AG04450 (cell line): ENCODE measurements at regions not wholly inside any gene's neighbourhood (a gene's known extent, or its start where the extent isn't known, plus 50 kb on each side); places are given as distances from the start of the nearest gene placed in this dataset.

Experiments
- CTCF ChIA-PET: fragments of 300-600, 350-600 bp; formaldehyde crosslinking; extraction: SDS; loops from one replicate; lab custom pipeline; 2022; ENCODE audit warnings: antibody characterized with exemption, inconsistent platforms; lab: Charles Lee
- POLR2A ChIA-PET: fragments of 350-600 bp; formaldehyde crosslinking; extraction: SDS; loops from one replicate; lab custom pipeline; 2021; ENCODE audit warnings: antibody characterized with exemption, inconsistent platforms; lab: Yijun Ruan, JAX
- DNase-seq: peaks from one replicate; pipeline ENCODE4 v3.0.0-alpha.2; 2011; ENCODE audit warnings: low read depth, low spot score
- H3K27ac ChIP-seq: one replicate; pipeline ENCODE4 v1.5.1; 2012; ENCODE audit warnings: low read depth, low read length, control low read depth
- H3K27me3 ChIP-seq: one replicate; pipeline ENCODE4 v1.6.0; 2012; ENCODE audit warnings: low read length; ENCODE audit not compliant: control insufficient read depth, insufficient read depth
- H3K4me3 ChIP-seq: 2 replicates; pipeline ENCODE4 v1.5.1; 2011; ENCODE audit warnings: mild to moderate bottlenecking, low read depth, low read length, control low read depth
- H3K9me3 ChIP-seq: 2 replicates; pipeline ENCODE4 v1.5.1; 2012; ENCODE audit warnings: low read length; ENCODE audit not compliant: control insufficient read depth, insufficient read depth
- TF ChIP-seq, protein P1 (sequence below): IDR thresholded peaks from 2 replicates; pipeline ENCODE4 v1.5.1; 2011; ENCODE audit warnings: low read depth, low read length, control low read depth, inconsistent platforms

DNA sequence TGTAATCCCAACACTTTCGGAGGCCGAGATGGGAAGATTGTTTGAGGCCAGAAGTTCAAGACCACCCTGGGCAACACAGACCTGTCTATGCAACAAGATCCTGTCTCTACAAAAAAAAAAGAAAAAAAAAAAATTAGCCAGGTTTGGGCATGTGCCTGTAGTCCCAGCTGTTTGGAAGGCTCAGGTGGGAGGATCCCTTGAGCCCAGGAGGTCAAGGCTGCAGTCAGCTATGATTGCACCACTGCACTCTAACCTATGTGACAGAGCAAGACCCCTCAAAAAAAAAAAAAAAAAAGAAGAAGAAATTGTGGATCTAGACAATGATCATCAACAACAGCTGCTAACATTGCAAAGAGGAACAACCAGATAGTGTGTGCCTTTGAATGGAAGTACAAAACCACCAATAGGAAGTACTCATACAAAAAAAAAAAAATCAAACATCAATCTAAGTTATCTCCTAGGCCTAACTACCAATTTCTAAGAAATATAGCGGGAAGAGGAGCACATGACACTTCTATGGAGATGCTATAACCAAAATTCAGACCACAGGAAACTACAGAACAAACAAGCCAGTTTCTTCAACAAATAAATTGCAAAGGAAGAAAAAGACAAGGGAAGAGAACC lies 258.7 kb downstream of the MRTFB start:
- TF ChIP-seq, protein P1, sequence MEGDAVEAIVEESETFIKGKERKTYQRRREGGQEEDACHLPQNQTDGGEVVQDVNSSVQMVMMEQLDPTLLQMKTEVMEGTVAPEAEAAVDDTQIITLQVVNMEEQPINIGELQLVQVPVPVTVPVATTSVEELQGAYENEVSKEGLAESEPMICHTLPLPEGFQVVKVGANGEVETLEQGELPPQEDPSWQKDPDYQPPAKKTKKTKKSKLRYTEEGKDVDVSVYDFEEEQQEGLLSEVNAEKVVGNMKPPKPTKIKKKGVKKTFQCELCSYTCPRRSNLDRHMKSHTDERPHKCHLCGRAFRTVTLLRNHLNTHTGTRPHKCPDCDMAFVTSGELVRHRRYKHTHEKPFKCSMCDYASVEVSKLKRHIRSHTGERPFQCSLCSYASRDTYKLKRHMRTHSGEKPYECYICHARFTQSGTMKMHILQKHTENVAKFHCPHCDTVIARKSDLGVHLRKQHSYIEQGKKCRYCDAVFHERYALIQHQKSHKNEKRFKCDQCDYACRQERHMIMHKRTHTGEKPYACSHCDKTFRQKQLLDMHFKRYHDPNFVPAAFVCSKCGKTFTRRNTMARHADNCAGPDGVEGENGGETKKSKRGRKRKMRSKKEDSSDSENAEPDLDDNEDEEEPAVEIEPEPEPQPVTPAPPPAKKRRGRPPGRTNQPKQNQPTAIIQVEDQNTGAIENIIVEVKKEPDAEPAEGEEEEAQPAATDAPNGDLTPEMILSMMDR = no peak
- 0 out of 2 replicates have a peak, but pooled peaks cover 4% of the 10 kb centered on the region for H3K9me3 ChIP-seq
- H3K27me3 ChIP-seq = no peaks in the 10 kb centered on the region
- H3K27ac ChIP-seq = no peak overlapping the region
- H3K4me3 ChIP-seq = no peak overlapping the region
- ChIA-PET CTCF (interaction anchor here (0.7 kb wide), 1 partner anchor 322 kb away, joined by 3 read pairs; no protein-coding TSS in a partner anchor), POLR2A (interaction anchor here (0.7 kb wide), 1 partner anchor 97 kb away, joined by 5 read pairs; no protein-coding TSS in a partner anchor)
- no peak for DNase-seq

DNA sequence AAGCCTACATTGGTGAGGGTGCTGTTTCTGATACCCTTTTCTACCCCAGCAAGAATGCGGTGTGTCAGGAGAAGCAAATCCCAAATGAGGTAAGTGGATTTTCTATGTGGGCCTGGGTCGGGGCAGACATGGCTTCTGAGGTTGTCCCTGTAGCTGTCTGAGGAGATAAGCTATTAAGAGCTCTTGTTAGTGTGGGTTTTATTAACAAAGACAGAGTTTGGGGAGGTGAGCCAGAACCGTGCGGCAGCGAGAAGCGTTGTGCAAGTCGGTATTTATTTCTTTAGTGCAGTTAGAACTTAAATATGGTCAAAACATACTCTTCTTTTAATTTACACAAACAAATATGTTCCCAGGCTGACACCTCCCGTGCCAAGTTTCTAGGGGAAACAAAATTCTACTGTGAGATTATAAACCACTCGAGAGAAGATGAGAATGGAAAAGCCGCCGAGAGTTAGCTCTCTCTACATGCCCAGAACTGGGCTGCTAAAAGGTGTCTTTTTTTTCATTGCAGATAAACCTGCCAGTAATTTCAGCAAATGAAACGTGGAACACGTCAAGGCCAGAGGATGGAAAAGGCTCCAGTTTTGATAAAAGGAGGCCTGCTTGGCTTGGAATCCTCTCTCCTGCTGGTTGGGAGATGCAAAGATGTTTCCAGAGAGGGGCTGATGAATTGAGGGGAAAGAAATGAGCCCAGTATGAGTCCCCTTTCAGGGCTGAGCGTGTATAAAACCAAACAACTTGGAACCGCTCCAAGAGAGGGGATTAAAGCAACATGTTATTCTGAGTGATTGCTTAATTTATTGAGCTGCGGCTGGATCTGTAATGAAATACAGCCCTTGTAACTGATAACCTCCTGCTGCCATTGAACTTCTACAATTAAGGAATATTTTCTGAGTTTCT lies 254.6 kb downstream of the MRTFB start:
- TF ChIP-seq, protein P1 = no peak
- CTCF ChIA-PET = interaction anchor here (1.0 to 1.4 kb wide), 3 partner anchors 37 to 406 kb away, joined by 3 to 4 read pairs (median 3); partner anchors contain the start of gene ERCC4
- no peak for DNase-seq
- POLR2A ChIA-PET = no interaction called here
- 0 out of 2 replicates have a peak, but pooled peaks cover 4% of the 10 kb centered on the region for H3K9me3 ChIP-seq
- no peak overlapping the region for H3K4me3 ChIP-seq
- no peaks in the 10 kb centered on the region for H3K27me3 ChIP-seq
- peak overlapping the region; percentile 11 for H3K27ac ChIP-seq

DNA sequence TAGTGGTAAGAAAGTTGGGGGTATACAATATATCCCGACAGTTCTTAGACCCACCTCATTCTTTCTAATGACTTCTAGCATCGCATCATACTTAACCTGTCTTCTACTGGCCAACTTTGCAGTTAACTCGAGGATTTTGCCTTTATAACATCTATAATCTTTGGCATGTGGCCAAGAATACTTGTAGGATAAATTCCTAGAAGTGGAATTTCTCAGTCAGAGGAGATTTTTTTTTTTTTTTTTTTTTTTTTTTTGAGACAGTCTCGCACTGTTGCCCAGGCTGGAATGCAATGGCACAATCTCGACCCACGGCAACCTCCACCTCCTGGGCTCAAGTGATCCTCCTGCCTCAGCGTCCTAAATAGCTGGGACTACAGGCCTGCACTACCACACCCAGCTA lies 253.5 kb downstream of the MRTFB start:
- ChIA-PET CTCF (interaction anchor here (1.3 kb wide), 1 partner anchor 38 kb away, joined by 3 read pairs; no protein-coding TSS in a partner anchor), POLR2A (no interaction called here)
- Histone ChIP-seq H3K27ac (no peak overlapping the region), H3K27me3 (no peaks in the 10 kb centered on the region), H3K9me3 (0 out of 2 replicates have a peak, but pooled peaks cover 4% of the 10 kb centered on the region), H3K4me3 (no peak overlapping the region)
- TF ChIP-seq, protein P1 = no peak
- no peak for DNase-seq

DNA sequence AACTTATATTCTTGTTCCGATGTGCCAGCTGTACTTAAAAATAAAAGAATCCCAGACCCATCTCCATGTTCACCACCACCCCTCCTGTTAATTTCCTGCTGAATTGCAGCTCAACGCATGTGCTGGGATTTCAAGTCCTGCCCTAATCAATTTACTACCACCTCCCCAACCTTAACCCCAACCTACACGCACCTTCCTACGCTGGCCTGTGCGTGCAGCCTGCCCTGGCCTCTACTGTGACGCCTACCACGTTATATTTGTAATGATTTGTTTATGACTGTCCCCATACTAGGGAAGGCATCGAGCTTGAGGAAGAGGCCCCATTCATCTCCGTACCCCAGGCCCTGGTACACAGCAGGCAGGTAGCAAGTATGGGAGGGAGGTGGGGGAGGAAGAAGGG lies 251.1 kb downstream of the MRTFB start:
- no peak overlapping the region for H3K4me3 ChIP-seq
- ChIA-PET POLR2A (no interaction called here), CTCF (interaction anchor here (0.7 kb wide), 1 partner anchor 52 kb away, joined by 4 read pairs; no protein-coding TSS in a partner anchor)
- TF ChIP-seq, protein P1 = no peak
- DNase-seq = no peak
- H3K27me3 ChIP-seq = no peaks in the 10 kb centered on the region
- H3K9me3 ChIP-seq = no peaks in the 10 kb centered on the region
- H3K27ac ChIP-seq = no peak overlapping the region

DNA sequence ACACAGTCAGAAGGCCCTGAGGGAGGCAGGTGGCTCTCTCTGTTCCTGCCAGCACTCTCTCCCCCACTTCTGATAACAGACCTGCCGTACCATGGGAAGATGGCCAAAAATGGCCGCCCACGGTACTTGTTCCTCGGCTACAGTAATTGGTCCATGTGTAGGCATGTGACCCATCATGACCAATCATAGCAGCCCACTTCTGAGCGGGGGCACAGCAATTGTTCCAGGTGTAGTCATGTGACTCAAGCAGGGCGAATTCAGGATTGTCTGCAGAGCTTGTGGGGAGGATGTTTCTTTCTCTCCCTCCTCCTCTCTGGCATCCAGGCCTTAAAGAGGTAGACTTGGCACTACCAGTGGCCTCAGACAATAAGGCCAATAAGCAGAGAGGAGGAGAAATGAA lies 250.4 kb downstream of the MRTFB start:
- Histone ChIP-seq H3K4me3 (no peak overlapping the region), H3K9me3 (no peaks in the 10 kb centered on the region), H3K27ac (no peak overlapping the region), H3K27me3 (no peaks in the 10 kb centered on the region)
- no peak for DNase-seq
- ChIA-PET POLR2A (no interaction called here), CTCF (no interaction called here)
- TF ChIP-seq, protein P1 = no peak
